Ishikawa (cell line): ENCODE measurements at regions not wholly inside any gene's neighbourhood (a gene's known extent, or its start where the extent isn't known, plus 50 kb on each side); places are given as distances from the start of the nearest gene placed in this dataset.

Experiments used
- CEBPB ChIP-seq: IDR thresholded peaks from 2 replicates; pipeline ENCODE4 v1.6.1; 2012
- CREB1 ChIP-seq: IDR thresholded peaks from 2 replicates; pipeline ENCODE4 v1.6.1; 2012; ENCODE audit warnings: low read depth
- EGR1 ChIP-seq: IDR thresholded peaks from 2 replicates; pipeline ENCODE4 v1.6.1; 2012
- EP300 ChIP-seq: IDR thresholded peaks from 2 replicates; pipeline ENCODE4 v1.6.1; 2012; ENCODE audit warnings: borderline replicate concordance
- FOXM1 ChIP-seq: IDR thresholded peaks from 2 replicates; pipeline ENCODE4 v1.6.1; 2012; ENCODE audit warnings: low read depth, borderline replicate concordance
- NFIC ChIP-seq: IDR thresholded peaks from 2 replicates; pipeline ENCODE4 v1.6.1; 2012
- RAD21 ChIP-seq: IDR thresholded peaks from 2 replicates; pipeline ENCODE4 v1.6.1; 2012; ENCODE audit warnings: low read depth
- TAF1 ChIP-seq: IDR thresholded peaks from 2 replicates; pipeline ENCODE4 v1.6.1; 2012; ENCODE audit warnings: low read depth, mild to moderate bottlenecking
- TCF12 ChIP-seq: IDR thresholded peaks from 2 replicates; pipeline ENCODE4 v1.6.1; 2012; ENCODE audit warnings: low read depth
- TEAD4 ChIP-seq: IDR thresholded peaks from 2 replicates; pipeline ENCODE4 v1.6.1; 2012
- YY1 ChIP-seq: IDR thresholded peaks from 2 replicates; pipeline ENCODE4 v1.6.1; 2012; ENCODE audit warnings: low read depth
- ZBTB7A ChIP-seq: IDR thresholded peaks from 2 replicates; pipeline ENCODE4 v1.6.1; 2012; ENCODE audit warnings: low read depth
- TF ChIP-seq, protein P1 (sequence below): IDR thresholded peaks from 2 replicates; pipeline ENCODE4 v1.6.1; 2012
- TF ChIP-seq, protein P2 (sequence below): IDR thresholded peaks from 2 replicates; pipeline ENCODE4 v1.6.1; 2012; ENCODE audit warnings: low read depth, mild to moderate bottlenecking
- TF ChIP-seq, protein P3 (sequence below): IDR thresholded peaks from 2 replicates; pipeline ENCODE4 v1.6.1; 2012

DNA sequence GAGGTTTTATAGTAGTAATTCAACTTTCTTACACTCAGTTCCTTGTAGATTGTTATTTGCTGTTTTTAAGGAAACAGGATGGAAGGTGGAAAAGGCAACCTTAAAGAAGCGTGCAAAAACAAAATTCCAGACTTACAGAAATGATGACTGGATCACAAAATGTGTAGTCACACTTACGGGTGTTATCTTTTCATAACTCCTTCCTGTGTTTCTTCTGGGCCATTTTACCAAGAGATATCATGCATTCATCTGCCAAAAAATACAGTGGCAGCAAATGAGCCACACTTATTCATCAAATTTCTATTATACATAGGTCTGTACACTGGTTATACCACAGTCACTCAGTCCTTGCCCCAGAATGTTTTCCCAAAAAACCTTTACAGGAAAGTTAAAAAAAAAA lies 94.3 kb upstream of the IL6 start:
- TF ChIP-seq, protein P1, sequence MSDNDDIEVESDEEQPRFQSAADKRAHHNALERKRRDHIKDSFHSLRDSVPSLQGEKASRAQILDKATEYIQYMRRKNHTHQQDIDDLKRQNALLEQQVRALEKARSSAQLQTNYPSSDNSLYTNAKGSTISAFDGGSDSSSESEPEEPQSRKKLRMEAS = no peak
- TF ChIP-seq EP300 (no peak), CEBPB (no peak), YY1 (no peak), NFIC (no peak), CREB1 (no peak), TCF12 (no peak), EGR1 (no peak), RAD21 (no peak), FOXM1 (no peak)
- TF ChIP-seq, protein P2, sequence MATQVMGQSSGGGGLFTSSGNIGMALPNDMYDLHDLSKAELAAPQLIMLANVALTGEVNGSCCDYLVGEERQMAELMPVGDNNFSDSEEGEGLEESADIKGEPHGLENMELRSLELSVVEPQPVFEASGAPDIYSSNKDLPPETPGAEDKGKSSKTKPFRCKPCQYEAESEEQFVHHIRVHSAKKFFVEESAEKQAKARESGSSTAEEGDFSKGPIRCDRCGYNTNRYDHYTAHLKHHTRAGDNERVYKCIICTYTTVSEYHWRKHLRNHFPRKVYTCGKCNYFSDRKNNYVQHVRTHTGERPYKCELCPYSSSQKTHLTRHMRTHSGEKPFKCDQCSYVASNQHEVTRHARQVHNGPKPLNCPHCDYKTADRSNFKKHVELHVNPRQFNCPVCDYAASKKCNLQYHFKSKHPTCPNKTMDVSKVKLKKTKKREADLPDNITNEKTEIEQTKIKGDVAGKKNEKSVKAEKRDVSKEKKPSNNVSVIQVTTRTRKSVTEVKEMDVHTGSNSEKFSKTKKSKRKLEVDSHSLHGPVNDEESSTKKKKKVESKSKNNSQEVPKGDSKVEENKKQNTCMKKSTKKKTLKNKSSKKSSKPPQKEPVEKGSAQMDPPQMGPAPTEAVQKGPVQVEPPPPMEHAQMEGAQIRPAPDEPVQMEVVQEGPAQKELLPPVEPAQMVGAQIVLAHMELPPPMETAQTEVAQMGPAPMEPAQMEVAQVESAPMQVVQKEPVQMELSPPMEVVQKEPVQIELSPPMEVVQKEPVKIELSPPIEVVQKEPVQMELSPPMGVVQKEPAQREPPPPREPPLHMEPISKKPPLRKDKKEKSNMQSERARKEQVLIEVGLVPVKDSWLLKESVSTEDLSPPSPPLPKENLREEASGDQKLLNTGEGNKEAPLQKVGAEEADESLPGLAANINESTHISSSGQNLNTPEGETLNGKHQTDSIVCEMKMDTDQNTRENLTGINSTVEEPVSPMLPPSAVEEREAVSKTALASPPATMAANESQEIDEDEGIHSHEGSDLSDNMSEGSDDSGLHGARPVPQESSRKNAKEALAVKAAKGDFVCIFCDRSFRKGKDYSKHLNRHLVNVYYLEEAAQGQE = no peak
- TF ChIP-seq, protein P3, sequence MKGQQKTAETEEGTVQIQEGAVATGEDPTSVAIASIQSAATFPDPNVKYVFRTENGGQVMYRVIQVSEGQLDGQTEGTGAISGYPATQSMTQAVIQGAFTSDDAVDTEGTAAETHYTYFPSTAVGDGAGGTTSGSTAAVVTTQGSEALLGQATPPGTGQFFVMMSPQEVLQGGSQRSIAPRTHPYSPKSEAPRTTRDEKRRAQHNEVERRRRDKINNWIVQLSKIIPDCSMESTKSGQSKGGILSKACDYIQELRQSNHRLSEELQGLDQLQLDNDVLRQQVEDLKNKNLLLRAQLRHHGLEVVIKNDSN = no peak

DNA sequence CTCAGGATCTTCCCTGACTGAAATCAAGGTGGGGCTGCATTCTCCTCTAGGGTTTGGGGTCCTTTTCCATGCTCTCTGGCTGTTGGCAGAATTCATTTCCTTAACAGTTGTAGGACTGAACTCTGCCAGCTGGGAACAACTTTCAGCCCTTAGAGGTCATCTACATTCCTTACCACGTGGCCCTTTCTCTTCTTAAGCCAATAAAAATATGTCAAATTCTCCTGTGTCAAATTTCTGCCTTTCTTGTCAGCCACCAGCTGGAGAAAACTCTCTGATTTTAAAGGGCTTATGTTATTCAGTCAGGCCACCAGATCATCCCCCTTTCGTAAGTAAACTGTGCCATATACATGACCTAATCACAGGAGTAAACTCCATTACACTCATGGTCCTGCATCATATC lies 95.3 kb upstream of the IL6 start:
- TF ChIP-seq NFIC (no peak), RAD21 (no peak), EGR1 (no peak), ZBTB7A (no peak), TEAD4 (no peak), YY1 (no peak), CEBPB (no peak), CREB1 (no peak), EP300 (no peak), FOXM1 (no peak), TCF12 (no peak), TAF1 (no peak)
- TF ChIP-seq, protein P1 = no peak
- TF ChIP-seq, protein P2 = no peak
- TF ChIP-seq, protein P3 = no peak

DNA sequence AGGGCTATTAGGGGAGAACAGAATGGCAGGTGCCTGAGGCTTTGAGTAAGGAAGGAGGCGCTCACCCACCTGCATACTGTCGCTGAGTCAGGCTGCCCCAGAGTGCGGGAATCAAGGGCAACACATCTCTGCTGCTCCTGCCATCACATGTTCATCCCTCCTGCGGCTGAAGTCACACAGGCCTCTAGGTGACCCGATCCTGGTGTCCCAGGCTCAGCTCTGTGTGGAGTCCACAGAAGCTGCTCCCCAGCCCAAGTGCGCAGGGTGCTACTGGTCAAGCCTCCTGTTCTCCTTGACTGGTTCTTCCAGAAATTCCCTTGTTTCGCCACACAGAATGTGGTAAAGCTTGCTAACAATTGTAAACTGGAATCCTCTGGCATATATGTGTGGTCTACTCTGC lies 96.9 kb upstream of the IL6 start:
- TF ChIP-seq, protein P2 = no peak
- TF ChIP-seq, protein P1 = no peak
- TF ChIP-seq EP300 (no peak), RAD21 (no peak), TCF12 (no peak)

DNA sequence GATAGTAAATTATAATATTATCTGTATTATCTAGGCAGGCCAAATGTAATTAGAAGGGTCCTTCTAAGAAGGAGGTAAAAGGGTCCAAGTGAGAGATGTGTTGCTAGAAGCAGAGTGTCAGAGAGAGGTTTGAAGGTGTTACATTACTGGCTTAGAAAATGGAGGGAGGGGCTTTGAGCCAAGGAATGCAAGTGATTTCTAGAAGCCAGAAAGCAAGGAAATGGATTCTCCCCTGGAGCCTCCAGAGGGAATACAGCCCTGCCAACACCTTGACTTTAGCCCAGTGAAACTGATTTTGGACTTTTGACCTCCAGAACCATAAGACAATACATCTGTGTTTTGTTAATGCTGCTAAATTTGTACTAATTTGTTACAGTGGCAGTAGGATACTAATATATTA lies 97.9 kb upstream of the IL6 start:
- no peak for TF ChIP-seq EGR1
- TF ChIP-seq TCF12 = no peak

DNA sequence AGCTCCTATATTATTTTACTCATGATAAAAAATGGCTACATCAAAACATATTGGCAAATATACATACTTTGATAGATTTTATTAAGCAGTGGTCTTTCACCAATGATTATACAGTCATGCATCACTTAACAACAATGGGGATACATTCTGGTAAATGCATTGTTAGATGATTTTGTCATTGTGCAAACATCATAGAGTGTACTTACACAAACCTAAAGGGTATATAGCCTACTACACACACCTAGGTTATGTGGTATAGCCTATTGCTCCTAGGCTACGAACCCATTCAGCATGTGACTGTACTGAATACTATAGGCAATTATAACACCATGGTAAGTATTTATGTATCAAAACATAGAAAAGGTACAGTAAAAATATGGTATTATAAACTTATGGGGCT lies 98.9 kb upstream of the IL6 start:
- TF ChIP-seq, protein P3 = no peak
- TF ChIP-seq, protein P2 = no peak
- TF ChIP-seq YY1 (no peak), CEBPB (no peak), TEAD4 (no peak), EP300 (no peak), RAD21 (no peak), ZBTB7A (no peak), FOXM1 (no peak), TAF1 (no peak), TCF12 (no peak), CREB1 (no peak), EGR1 (no peak), NFIC (no peak)
- TF ChIP-seq, protein P1 = no peak
